ENCODE measurements at regions not wholly inside any gene's neighbourhood (a gene's known extent, or its start where the extent isn't known, plus 50 kb on each side); places are given as distances from the start of the nearest gene placed in this dataset.

DNA sequence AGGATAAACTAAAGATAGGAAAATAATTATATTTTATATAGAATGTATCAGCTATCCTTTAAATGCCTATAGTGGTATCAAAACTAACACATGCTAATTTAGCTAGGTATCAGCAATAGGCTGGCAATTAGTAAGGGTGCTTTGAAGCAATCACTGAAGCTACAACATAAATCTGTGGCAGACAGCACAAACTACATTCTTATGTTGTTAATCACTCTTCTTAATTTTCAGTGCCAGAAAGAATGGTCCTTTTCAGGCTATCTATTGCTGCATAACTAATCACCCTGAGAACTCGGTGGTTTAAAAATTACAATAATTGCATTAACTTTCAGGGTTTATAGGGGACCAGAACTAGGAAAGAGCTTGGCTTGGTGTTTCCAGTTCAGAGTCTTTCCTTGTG is 963.1 kb downstream of the EFNB2 start:
- DNase-seq (ENCODE audit: low read depth): no peak

GRCh38 chr13:105569816-105570215 is 965.6 kb downstream of the EFNB2 start:
- DNase-seq (ENCODE audit: low read depth): no peak

- DNase-seq (ENCODE audit: low read depth): no peak
Measured at GRCh38 chr13:105567951-105568525, 967.4 kb downstream of the EFNB2 start.

GRCh38 chr13:105565136-105565727 is 970.2 kb downstream of the EFNB2 start:
- no peak for DNase-seq (ENCODE audit: low read depth)

DNA sequence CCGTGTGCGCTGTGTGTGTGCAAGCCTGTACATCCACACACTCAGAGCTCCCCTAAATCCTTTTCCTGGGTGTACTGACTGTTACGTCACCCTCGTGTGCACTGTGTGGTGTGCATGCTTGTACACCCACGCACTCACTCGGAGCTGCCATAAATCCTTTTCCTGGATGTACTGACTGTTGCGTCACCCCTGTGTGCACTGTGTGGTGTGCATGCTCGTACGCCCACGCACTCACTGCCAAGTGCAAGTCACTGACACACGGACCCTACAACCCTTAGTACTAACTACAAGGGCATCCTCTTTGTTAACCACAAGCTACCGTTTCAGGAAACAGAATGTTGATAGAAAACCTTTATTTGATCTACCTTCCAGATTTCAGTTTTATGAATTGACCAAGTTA is 983.4 kb downstream of the EFNB2 start:
- DNase-seq (ENCODE audit: low read depth): no peak

- DNase-seq (ENCODE audit: low read depth): no peak
Measured at GRCh38 chr13:105547851-105548250, 987.6 kb downstream of the EFNB2 start.

DNA sequence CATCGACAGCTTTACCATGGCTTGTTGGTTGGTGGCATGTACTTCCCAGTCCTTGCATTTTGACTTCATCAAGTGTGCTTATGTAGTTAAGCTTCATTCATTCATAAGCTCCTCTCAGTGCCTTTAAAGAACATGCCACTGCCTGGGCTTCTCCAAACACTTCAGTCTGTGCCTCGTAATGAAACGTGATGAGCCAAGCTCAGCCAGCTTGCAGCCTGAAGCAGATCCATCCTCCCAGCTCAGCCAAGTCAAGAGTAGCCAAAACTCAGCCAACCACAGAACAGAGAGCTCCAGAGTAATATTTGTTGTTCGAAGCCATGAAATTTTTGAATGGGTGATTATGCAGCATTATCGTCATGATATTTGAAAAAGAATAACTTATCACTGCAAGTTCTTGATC is 989.7 kb downstream of the EFNB2 start:
- no peak for DNase-seq (ENCODE audit: low read depth)

- no peak for DNase-seq (ENCODE audit: low read depth)
Measured at GRCh38 chr13:105543742-105544141, 991.7 kb downstream of the EFNB2 start.

- no peak for DNase-seq (ENCODE audit: low read depth)
Measured at GRCh38 chr13:105541565-105541964, 993.9 kb downstream of the EFNB2 start.

- no peak for DNase-seq (ENCODE audit: low read depth)
Measured at GRCh38 chr13:105538346-105538745, 997.1 kb downstream of the EFNB2 start.

DNA sequence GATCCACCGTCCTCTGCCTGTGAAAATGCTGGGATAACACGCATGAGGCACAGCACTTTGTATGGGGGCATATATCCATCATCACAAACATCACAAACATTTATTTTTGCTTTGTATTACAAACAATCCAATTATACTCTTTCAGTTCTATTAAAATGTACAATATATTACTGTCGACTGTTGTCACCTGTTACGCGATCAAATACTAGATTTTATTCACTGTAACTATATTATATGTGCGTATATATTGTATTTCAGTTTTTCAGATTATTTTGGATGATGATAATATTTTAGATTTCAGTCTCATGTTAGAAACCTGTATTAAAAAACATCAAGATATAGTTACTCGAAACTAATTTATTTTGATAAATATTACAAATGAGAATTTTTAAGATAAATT is 998.3 kb downstream of the EFNB2 start:
- DNase-seq (ENCODE audit: low read depth): no peak

- no peak for DNase-seq (ENCODE audit: low read depth)
Measured at GRCh38 chr13:105530468-105530867, 1005.0 kb downstream of the EFNB2 start.

GRCh38 chr13:105527127-105527526 is 1008.3 kb downstream of the EFNB2 start:
- no peak for DNase-seq (ENCODE audit: low read depth)

DNA sequence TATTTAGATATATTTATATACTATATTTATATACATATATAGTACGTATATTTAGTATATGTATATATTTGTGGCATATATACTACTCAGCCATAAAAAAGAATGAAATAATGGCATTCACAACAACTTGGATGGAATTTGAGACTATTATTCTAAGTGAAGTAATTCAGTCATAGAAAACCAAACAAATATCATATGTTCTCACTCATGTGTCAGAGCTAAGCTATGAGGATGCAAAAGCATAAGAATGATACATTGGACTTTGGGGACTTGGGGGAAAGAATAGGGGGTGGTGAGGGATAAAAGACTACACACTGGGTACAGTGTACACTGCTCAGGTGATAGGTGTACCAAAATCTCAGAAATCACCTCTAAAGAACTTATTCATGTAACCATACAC is 1015.7 kb downstream of the EFNB2 start:
- no peak for DNase-seq (ENCODE audit: low read depth)

DNA sequence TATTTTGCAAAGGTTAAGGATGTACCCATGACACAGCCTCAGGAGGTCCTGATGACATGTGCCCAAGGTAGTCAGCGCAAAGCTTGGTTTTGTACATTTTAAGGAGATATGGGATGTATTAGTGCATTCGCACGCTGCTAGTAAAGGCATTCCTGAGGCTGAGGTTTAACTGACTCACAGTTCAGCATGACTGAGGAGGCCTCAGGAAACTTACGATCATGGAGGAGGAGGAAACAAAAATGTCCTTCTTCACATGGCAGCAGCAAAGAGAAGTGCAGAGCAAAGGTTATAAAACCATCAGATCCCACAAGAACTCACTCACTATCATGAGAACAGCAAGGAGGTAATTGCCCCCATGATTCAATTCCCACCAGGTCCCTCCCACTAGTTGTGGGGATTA is 1017.4 kb downstream of the EFNB2 start:
- DNase-seq (ENCODE audit: low read depth): no peak

GRCh38 chr13:105514401-105514800 is 1021.1 kb downstream of the EFNB2 start:
- no peak for DNase-seq (ENCODE audit: low read depth)

- DNase-seq (ENCODE audit: low read depth): no peak
Measured at GRCh38 chr13:105513448-105513847, 1022.0 kb downstream of the EFNB2 start.

DNA sequence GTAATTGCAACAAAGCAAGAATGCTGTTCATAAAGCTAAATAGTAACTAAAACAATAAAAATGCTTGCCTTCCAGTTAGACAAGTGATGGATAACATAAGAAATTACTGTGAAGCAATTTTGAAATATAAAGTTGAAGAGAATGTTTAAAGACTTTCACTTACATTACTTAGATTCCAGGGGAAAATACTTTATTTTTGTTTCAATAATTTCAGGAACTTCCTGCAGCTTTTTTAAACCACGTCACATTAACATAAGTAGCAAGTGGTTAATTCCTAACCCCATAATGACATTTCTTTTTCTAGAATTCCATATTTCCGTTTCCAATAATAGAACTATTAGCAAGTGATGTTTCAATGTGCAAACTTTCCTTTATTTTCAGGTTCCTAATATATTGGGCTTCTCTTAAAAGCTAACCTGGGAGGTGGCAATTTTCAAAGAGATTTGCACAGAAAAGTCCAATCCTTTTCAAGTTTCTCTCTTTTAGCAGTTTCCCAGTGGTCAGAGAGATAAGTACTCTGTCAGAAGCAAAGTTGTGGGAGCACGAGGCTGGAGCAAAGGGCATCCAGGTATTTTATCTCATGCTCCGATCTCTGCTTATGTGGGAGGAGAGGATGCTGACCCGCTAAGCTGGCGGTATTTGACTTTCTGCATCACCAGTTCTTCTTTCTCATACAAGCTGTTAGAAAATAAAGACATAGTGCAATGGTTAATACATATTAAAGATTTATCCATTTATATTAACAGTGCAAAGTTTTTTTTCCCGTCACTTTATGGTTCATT is 1025.3 kb downstream of the EFNB2 start:
- DNase-seq (ENCODE audit: low read depth): no peak

DNA sequence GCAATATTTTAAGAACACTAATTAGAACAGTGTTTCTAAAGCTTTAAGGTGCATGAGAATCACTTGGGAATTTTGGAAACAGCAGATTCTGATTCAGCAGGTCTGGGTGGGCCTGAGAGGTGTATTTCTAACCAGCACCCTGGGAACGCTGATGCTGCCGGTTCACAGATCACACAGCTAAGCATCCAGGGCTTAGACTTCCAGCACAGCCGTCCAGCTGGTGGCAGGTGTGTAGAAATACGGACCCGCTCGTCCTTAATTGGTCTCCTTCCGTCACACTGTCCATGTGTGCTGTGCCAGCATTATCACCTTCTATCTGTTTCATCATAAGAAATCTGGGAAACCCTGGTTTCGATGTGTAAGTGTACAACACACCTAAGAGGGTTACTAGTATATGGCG is 1029.0 kb downstream of the EFNB2 start:
- no peak for DNase-seq (ENCODE audit: low read depth)

DNA sequence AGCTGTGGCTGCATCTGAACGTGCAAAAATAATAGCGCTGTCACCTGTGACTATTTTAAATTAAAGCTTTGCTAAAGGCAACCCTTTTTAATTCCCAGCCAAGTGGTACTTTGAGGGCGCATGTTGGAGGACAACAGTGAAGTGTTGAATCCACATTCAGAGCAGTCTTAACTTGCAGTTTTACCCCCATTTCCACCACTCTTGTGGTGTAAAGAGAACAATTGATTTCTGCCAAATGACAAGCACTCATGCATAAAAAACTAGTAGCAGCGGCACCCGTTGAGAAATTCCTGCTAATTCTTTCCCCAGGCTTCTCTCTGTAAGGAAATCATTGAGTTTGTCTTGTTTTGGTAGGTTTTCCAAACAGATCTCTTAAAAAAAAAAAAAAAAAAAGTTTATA is 1033.3 kb downstream of the EFNB2 start:
- no peak for DNase-seq (ENCODE audit: low read depth)

- no peak for DNase-seq (ENCODE audit: low read depth)
Measured at GRCh38 chr13:105497597-105497996, 1037.9 kb downstream of the EFNB2 start.

DNA sequence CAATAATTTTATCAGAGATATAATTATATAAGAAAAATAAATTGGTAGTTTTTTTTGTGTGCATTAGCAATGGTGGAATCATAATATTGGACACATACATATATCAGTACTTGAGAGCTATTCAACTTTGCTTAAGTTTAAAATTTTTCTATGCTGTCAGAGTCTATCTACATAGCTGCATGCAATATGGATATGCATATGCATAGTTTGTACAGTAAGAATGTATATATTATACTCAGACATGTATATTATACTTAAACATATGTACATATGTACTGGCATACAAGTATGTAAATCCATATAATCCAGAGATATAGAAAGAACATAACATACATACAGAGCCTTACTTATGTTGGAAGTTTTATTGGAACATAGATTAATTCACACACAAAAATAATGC is 1043.2 kb downstream of the EFNB2 start:
- DNase-seq (ENCODE audit: low read depth): no peak

DNA sequence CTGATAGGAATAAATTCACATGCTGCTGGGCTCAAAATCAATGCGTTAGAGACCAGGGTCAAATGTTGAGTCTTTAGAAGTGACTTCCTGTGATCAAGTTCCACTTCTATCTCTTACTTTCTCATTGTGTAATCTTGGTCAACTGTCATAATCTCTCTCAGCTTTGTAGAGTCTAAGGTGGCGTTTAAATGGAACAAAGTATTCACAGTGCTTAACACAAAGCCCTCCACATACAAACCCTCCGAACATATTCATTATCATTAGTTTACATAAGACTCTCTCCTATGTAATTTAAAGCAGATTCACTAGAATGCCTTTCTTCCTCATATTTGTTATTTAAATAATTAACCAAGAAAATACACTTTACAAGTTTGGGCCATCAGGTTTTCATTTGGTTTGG is 1044.1 kb downstream of the EFNB2 start:
- no peak for DNase-seq (ENCODE audit: low read depth)

Data from myocyte (in vitro differentiated cells).